ENCODE measurements at regions not wholly inside any gene's neighbourhood (a gene's known extent, or its start where the extent isn't known, plus 50 kb on each side); places are given as distances from the start of the nearest gene placed in this dataset.

DNA sequence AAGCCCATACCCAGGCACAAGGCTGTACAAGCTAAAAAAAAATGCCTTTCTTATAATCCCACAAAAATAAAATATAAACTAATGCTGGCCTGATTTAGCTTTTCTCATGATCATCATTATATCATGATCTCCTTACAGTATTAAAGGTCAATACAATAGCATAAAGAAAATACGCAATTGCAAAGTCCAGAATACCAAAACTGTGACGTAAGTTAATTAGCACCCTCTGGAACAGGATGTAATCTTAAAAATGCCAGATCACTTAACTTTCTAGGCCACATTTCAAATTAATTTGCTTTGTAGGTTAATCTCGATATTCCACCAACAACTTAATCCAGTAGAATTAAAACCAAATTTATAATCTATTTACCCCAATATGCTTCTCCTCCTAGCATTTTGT lies 444.2 kb upstream of the CYLC2 start:
- TF ChIP-seq POLR2AphosphoS5 (IDR thresholded peaks at IDR 0.05) (no peak), CTCF (IDR thresholded peaks at IDR 0.05; ENCODE audit: poor library complexity, severe bottlenecking) (no peak), EZH2 (IDR thresholded peaks at IDR 0.05; ENCODE audit: borderline replicate concordance, insufficient read depth, low read length, poor library complexity, severe bottlenecking) (no peak), TAF1 (IDR thresholded peaks at IDR 0.05; ENCODE audit: low read depth) (no peak)

Measured in neural cell (in vitro differentiated cells).